NCI-H128 (cell line): ENCODE measurements at regions not wholly inside any gene's neighbourhood (a gene's known extent, or its start where the extent isn't known, plus 50 kb on each side); places are given as distances from the start of the nearest gene placed in this dataset.

ENCODE experiments used
- DNase-seq: peaks from one replicate; lab custom pipeline; 2025; ENCODE audit not compliant: unreplicated experiment; lab: John Stamatoyannopoulos, UW

DNA sequence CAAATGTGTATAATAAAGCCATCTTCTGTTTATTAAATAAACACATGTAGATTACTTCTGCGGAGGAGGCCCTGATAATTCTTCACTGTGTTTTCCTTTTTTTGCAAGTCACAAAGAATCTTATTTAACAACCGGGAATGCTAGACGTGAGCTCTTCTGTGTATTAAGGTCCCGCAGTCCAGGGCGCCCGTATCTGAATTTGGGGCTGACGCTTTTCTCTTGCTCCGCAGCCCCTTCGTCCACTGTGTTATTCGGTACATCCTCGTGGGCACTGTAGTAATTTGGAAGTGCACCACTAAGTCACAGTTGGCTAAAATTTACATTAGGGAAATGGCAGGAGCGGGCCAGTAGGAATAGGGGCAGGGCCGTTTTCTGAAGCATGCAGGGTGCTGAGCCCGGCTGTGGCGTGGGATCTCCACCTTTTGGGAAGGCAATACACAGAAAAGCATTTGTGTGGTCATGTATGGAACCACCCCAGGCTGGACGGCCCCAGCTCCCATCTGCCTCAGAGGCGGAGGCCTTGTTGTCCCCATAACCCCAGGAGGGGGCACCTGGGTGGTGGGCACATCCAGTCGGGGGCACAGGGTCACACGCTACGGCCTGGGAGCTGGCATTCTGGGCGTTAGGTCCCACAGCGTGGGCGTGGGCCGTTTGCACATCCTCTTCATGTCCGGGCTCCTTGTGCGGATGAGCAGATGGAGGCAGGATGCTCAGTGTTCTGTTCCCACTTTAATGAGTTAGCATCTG, 258.7 kb upstream of the IRX4 start:
- no peak for DNase-seq

DNA sequence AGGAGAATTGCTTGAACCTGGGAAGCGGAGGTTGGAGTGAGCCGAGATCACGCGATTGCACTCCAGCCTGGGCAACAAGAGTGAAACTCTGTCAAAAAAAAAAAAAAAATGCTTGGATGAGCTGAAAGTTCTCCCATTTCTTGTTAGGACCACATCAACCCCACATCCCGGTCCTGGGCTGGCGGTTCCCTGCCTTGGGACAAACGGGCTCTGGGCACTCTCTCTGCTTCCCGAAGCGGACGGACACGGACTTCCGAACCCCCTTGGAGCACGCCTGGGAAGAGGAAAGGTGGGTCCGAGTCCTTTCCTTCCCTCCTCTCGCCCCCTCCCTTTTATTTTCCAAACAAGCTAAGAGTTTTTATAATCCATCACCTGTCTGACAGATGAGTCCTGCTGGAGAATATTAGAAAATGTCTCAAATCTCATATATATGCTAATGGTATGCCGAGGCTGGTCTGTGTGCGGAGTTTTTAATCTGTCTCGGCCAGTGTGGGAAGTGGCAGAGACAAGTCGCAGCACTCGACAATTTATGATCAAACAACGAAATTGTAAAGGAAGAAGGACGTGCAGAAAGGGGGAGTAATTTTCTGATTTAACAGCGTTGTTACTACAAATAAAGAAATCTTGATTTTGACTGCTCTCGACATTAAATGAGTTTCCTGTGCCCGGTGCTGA, 257.9 kb upstream of the IRX4 start:
- no peak for DNase-seq

- DNase-seq, result no peak
Observed at GRCh38 chr5:2139478-2139877, 256.8 kb upstream of the IRX4 start.

DNA sequence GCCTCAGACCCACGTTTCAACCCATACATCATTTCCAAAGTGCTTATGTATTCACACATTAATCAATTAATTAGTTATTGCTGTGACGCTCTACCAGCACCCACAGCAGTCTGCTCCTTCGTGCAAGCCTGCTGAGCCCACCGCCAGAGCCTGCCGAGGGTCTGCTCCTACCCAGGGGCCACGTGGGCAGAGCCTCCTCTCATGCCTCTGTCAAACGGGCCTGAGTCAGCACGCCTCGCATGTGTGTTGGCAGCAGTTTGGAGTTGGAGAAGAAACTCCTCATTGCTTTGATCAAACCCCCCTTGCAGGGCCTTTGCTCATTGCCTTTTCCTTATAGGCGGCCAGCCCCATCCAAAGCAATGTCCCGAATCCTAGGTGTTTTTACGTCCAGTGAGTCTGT, 256.2 kb upstream of the IRX4 start:
- no peak for DNase-seq

DNA sequence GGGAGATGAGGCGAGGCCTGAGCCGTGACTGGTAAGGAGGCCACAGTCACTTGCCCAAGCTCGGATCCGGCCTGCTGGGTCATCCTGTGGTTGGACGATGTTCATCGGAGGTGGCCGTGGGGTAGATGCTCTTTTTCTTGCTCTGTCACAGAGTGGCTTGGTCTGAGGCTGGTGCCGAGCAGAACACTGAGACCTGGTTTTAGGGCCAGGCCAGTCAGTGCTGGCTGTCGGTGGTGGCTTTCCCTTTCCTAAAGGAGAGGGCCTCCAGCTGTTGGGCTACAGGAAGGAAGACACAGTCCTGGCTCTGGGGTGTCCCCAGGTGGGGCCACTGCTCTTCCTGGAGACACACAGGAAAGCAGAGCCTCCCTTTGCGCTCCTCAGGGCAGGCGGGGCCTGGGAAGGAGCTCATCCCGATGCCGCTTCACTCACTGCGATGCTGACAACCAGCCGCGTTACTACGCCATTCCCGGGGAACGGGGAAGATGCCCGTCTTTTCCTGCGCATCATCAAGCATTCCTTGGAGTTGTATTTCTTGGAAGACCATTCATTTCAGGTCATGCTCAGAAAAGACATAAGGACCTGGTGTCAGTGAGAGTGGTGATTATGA, 254.8 kb upstream of the IRX4 start:
- no peak for DNase-seq

GRCh38 chr5:2136728-2137333, 254.1 kb upstream of the IRX4 start:
- no peak for DNase-seq

DNA sequence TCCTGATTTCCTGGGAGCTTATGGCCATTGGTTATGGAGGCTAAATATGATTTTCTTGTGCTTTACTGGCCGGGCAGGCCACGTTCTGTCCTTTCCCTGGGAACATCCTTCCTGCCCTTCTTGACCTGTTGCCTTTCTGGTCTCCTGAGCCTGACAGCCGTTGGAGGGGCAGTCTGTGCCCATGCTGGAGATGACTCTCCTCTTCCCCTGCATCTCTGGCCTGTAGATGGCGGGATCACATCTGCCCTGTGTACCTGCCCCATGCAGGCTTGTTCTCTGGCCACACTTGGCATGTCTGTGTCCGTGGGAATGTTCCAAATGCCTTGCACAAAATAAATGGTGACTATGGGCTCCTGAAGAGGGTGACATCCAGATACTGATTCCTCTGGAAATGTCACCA, 253.1 kb upstream of the IRX4 start:
- no peak for DNase-seq

DNA sequence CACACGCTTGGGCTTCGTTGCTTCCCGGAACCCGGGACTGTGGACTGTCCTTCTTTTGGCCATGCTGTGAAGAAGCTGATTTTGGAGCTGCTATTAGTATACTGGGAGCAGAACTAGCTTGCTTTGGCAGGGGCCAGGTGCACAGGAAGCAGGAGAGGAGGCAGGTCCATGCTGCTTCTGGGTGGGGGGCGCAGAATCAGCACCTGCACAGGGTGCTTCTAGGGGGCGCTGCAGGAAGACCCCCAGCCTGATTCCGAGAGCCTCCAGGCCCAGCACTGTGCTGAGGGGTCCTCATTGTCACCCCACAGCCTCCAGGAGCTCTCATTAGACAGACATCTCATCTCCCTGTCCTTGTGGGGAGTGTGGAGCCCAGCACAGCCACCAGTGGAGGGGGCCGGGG, 252.6 kb upstream of the IRX4 start:
- no peak for DNase-seq

- DNase-seq, result no peak
Observed at GRCh38 chr5:2134543-2135292, 252.0 kb upstream of the IRX4 start.

DNA sequence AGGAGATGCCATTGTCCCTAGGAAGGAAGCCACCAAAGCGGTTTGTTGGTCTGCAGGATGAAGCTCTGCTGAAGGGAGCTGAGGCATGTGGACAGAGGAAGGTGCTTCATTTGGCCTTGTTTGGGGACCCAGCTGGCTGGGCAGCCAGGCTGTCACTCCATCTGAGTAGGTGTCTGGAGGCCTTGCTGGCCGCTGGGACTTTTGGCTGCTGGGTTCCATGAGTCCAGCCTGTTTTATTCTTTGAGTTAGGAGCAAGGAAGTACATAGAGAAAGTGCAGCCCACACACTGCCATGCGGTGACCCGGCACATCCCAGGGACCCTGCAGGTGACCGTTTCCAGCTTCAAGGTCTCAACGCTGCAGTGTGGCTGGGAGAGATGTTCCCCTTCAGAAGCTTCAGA, 251.2 kb upstream of the IRX4 start:
- DNase-seq, result no peak

GRCh38 chr5:2133080-2133479, 250.4 kb upstream of the IRX4 start:
- no peak for DNase-seq

- DNase-seq, result no peak
Observed at GRCh38 chr5:2132497-2132847, 249.7 kb upstream of the IRX4 start.

DNA sequence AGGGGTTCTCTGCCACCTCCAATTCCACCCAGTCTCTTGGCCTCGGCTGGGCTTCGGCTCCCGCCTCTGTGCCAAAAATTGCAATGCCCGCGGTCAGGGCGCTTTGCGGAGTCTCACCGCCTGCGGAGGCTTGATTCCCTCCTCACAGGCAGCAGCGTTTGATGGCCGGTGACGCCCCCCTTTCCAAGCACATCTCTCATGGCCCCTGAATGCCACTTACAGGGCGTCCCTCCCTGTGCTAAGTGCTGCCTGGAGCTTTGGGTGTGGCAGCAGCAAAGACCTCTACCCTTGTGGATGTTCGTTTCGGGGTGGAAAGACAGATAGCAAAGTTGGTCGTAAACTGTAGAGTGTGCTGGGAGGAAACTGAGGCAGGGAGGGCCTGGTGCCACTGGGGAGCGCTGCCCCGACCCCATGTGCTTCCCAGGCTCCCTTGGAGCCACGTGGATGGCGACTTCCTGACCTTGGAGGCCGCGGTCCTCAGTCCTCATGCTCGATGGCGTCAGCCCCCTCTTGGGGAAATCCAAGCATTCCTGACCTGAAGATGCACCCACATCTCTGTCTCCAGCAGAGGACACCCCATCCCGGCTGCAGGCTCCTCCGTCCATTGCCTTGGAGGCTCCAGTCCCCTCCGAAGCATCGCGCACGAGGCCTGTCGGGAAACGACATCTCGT, 249.2 kb upstream of the IRX4 start:
- no peak for DNase-seq

GRCh38 chr5:2131196-2131595, 248.5 kb upstream of the IRX4 start:
- DNase-seq, result no peak

DNA sequence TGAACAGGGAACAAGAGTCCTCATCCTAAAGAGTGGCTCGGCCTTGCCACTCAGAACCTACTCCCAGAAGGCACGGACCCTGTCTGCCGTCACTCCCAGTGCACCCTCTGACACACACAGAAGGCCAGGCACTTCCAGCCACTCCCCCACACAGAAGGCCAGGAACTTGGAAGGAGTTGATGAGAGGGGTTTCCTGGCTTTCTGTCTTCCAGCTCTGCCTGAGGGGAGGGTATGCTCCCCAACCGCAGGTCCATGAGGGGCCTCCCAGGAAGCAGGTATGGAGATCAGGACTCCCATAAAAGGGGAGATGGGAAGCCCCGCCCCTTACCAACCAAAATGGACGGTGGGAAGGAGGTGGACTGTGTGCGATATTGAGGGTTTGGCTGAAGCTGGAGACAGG, 247.6 kb upstream of the IRX4 start:
- no peak for DNase-seq

DNA sequence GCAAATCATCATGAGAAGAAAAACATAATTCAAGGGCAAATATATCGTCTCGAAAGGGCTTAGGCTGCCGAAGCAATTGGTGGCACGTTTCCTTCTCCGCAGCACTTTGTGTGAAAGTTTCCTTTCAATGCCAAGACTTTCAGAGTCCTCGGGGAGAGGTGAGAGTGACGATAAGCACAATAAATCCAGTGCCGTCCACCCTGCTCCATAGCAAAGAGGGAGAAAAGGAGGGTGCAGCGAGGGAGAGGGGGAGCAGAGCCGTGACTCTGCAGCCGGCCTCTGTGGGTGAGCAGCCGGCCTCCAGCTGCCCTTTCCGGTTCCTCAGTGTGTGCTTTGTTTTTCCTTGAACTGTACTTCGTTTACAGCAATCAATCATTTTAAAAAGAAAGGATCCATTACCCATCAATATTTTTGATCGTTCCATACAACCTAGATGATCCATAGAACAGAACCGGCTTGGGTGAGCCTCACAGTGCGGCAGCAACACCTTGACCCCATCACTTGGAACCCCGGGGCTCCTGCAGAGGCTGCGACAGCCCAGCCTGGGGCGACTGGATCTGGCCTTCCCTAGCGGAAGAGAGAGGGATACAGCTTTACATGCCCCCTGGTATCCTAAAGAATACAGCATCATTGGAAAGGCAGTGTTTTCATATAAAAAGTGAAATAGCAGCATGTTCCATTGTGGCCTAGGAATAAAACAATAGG, 247.0 kb upstream of the IRX4 start:
- no peak for DNase-seq

GRCh38 chr5:2128686-2129355, 246.1 kb upstream of the IRX4 start:
- peak; percentile 69 for DNase-seq

DNA sequence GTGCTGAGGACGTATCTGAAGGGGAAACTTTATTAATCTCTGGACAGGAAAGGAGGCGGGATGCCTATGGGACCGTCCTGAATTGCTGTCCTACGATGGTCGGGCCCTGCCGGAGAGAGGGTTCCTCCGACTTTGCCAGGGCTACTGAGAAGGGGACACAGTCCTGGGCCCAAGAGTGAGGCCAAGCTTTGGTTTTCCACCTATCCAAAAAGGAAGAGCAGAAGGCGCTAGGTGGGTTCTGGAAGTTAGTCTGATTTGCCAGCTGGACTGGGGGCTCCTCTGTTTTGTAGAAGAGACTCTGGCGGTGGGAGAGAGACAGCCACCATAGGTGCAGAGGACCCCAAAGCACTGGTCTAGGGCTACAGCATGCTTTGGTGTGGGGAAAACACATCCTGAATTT, 243.8 kb upstream of the IRX4 start:
- DNase-seq, result no peak

- DNase-seq, result no peak
Observed at GRCh38 chr5:2125901-2126265, 243.2 kb upstream of the IRX4 start.
